OCI-M1 (cell line): ENCODE measurements at regions not wholly inside any gene's neighbourhood (a gene's known extent, or its start where the extent isn't known, plus 50 kb on each side); places are given as distances from the start of the nearest gene placed in this dataset.
A peak's percentile ranks its signal among the peaks of the same experiment; 100 is the strongest.
"Not testable (repeated sequence)": the region's sequence is repeated elsewhere in the genome, so short reads cannot be mapped to it uniquely, and the experiment has no call there.

Experiments
- DNase-seq: peaks from one replicate; lab custom pipeline; 2025; lab: John Stamatoyannopoulos, UW

DNA sequence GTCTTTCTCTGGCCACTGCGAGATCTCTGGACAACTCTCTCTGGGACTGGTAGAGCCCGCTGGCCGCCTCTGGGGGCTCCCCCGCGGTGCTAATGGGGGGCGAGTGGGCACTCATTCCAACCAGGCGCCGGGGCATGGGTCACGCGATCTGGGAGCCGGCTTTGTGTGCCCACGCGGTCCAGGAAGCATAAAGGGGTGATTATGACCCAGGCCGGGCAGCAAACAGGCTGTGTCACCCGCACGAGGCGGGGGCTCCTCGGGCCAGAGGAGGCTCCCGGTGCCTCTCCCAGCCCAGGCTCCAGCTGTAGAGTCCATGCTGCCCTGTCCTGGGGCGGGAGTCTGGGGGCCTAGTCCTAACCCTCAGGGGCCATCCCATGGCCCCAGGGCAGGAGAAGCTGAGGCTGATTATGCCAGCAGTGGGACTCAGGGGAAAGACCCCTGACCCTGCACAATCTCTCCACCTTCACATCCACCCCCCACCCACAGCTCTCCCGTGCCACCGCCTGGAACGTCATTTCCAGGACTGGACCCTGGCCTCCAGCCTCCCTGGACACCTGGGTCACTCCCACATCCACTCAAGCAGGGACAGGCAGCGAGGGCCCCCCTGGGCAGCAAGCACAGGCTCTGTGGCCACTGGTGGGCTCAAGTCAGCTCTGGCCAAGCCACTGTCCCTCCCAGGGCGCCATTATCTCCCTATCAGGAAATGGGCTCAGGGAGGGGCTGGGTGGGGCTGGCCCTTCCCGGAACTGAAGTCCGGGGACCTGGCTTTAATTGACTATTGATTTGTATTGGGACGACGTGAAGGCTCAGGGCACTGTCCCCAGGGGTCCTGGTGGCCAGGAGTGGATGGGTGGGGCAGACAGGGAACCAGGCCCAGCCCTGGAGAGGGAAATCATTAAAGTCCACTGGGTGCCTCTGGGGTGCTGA lies 50.0 kb downstream of the PTPRS start:
- no peak for DNase-seq

DNA sequence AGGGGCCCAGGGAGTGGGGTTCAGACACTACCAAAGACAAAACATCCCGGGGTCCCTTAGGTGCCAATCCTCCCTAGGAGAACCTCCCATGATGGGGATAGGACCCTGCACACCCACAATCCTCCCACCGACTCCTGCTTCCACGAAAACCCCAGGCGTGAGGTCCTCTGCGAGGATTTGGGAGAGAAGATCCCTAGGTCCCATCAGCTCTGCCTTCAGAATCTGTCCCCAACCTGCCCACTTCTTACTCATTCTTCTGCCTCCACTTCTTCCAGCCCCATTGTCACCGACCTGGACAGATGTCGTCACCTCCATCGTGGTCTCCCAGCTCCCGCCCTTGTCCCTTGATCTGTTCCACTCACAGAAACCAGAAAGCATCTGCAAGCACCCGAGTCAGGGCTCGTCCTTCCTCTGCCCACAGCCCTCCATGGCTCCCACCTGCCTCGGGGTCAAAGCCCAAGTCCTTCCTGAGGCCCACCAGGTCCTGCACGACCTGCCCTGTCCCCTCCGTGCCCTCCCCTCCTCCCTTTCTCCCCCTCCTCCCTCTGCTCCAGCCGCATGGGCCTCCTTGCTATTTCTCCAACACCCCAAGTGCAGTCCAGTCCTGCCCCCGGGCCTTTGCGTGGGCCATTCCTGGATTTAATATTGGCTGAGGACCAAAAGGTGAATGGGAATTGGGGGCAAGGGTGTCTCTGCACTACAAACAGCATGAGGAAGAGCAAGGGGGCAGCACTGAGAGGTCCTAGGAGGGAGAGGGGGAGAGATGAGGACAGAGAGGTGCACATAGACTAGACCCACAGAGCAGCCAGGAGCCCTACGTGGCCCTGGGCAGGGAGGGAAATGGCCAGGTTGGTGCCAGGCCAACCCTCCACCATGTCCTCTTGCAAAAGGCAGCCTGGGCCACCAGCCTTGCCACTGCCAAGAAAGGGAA lies 51.3 kb downstream of the PTPRS start:
- no peak for DNase-seq

DNA sequence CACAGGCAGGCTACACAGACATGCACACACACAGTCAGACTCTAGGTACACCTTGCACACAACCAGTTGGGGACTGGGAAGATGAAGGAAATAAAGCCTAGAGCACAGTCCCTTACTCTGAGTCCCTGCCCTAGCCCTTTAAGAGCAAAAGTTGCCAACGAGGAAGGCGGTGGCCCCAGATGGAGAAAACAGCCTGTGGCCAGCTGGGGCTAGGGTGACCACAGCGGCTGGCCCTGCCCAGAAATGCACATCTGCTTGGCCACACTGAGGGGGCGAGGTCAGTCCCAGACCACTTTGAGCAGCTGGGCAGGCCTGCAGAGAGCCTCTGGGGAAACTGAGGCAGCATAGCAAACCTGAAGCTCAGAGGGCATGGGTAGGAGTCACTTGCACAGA lies 52.3 kb downstream of the PTPRS start:
- DNase-seq: no peak

DNA sequence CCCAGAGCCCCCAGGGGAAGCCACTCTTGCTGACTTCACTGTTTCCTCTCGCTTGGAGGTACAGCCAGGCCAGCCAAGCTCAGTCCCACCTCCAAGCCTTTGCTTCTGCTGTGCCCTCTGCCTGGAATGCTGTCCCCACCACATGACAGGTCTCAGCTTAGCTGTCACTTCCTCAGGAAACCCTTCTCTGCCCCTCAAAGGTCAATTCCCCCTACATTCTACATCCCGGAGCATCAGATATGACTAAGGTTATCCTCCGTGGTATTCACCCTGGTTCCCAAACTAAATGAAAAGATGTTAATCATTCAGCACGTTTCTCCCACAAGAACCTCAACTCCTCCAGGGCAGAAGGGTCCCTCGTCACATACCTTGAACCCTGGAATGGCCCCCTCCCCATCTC lies 53.5 kb downstream of the PTPRS start:
- no peak for DNase-seq

DNA sequence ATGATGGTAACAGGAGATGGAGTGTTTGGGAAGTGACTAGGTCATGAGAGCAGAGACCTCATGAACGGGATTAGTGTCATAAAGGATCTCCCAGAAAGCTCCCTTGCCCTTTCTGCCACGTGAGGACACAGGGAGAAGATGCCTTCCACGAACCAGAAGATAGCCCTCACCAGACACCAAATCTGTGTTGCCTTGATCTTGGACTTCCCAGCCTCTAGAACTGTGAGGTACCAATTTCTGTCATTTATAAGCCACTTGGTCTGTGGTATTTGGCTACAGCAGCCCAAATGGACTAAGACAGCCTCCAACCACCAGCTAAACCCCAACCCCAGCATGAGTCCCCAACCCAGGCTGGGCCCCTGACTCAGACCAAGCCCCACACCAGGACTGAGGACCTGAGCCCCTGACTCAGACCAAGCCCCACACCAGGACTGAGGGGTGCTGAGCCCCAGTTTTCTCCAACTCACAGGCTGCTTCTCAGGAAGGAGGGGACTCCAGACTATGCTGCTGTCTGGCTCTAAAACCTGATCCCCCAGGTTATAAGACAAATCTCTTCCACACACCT lies 54.1 kb downstream of the PTPRS start:
- DNase-seq: no peak

DNA sequence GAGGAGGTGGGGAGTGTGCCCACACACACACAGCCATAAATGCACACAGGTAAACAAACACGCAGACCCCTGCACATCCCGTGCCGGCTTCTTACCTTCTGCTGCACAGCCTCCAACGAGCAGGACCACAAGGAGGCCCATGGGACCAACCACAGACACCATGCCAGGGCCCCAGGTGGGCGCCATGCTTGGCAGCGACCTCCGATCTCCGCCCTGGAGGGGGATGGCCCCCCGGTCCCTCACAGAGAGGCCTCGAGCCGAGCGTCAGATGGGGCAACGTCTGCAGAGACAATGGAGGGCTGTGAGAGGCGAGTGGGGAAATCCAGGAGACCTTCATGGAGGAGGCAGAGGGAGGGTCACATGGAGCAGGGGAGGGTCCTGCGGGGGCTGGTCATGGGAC lies 54.7 kb downstream of the PTPRS start:
- no peak for DNase-seq

DNA sequence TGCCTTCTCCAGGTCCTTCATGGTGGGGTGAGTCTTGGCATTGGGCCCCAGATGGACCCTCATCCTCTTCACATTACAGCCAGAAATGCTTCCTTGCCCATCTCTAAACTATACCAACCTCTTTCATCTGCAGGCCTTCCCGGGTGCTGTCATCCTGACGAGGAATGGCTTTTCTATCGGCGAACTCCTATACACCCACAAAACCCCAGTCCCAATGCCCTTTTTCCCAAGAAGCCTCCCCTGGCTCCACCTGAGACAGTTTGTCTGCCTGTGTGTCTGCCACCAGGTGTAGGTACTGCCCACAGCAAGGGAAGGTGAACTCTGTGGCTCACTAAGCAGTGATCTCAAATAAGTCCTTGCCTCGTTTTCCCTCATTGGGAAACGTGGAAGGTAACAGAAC lies 55.3 kb downstream of the PTPRS start:
- no peak for DNase-seq

DNA sequence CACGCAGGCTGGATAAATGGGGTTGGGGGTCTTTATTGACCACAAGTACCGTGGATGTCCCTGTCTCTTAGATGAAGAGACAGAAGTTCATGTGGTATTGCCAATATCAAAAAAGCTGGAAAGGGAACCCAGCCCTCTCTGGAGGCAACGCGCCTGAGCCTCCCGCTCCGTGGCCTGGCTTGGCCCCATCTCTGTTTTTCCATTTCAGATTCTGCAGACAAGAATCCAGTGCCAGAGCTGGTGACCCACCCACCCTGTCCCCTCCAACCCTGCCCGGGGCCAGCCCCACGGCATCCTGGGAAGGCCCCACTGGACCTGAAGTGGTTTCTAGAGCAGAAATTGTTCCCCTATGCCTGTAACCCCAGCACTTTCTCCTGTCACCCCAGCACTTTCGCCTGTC lies 57.7 kb downstream of the PTPRS start:
- DNase-seq: no peak

DNA sequence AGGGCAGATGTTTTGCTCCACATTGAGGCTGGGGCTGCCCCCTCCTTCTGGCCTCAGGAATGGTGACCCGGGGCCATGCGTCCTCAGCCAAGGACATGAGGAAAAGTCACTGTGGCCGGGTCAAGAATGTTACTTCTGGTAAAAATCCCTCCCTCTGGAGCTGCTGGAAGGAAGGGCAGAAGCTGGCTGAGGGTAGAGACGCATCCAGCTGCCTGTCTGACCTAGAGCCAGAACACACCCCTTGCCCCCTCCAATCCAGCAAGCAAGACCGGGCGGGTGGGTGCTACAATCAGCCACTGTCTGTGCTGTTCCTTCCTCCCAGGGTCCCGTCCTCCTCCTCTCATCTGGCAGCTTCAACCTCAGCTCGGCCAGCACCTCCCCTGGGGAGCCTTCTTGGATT lies 59.0 kb downstream of the PTPRS start:
- DNase-seq: no peak

DNA sequence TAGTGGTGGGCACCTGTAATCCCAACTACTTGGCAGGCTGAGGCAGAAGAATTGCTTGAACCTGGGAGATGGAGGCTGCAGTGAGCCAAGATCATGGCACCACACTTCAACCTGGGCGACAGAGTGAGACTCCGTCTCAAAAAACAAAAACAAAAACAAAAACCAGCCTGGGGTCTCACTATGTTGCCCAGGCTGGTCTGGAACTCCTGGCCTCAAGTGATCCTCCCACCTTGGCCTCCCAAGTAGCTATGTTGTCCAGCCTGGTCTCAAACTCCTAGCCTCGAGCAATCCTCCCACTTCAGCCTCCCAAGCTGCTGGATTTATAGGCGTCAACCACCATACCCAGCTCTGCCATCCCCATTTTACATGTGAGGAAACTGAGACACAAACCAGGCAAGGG lies 64.9 kb downstream of the PTPRS start:
- DNase-seq: not testable (repeated sequence)

DNA sequence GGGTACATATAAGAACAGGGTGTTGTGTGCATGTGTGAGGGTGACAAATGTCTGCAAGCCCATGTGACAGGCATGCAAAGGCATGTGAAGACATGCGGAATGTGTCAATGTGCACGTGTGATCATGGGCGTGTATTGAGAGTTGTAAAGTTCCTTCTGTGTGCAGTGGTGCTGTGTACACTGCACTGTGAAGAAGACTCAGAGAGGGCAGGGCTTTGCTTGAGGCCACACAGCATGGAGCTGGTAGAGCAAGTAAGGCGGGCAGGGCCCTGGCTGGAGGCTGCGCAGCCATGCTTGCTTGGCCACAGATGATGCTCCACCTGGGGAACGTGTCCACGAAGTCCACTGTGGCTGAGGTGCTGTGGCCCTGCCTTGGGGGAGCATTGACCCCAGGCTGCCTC lies 66.8 kb downstream of the PTPRS start:
- DNase-seq: no peak

DNA sequence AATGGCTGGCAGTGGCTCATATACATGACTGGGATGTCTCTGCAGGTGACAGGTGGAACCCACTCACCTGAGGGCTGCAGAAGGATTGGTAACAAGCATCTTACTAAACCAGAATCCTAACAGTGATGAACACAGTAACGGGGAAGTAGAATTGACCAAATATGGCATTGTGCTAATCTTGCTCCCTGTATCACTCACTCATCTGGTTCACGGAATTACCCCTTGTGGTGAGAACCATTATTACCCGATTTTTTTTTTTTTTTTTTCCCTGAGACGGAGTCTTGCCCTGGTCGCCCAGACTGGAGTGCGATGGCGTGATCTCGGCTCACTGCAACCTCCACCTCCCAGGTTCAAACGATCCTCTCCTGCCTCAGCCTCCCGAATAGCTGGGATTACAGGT lies 69.5 kb downstream of the PTPRS start:
- peak; percentile 45 for DNase-seq

DNA sequence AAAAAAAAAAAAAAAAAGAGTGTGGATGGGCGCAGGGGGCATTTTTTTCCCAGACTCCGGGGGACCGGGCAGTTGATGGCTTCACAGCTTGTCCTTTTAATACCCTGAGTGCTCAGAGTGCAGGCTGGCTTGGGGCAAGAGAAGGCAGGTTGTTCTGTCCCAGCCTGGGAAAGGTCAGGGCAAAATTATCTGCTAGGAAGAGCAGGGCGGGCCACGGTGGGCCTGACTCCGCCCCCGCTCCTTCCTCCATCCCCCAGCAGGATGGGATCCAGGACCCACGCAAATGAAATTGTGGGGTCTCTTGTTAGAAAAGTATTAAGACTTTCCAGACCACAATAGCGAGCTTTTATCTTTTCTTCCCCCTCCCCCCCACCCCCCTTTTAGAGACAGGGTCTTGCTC lies 70.7 kb downstream of the PTPRS start:
- no peak for DNase-seq

DNA sequence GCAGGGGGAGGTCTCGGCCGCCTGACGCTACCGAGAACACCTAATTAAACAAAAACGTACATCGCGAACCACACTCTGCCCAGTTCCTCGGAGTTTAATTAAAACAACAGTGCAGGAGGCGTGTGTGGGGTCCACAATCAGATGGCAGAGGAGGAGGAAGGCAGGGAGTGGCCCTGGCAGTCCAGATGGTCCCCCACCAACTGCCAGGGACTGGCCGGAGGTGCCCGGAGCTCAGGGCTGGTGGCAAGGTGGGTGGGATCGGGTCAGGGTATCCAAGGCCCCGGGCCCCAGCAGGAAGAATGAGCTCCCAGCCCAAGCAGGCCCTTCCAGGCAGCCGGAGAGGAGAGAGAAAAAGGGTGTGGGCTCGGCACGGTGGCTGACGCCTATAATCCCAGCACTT lies 71.3 kb downstream of the PTPRS start:
- DNase-seq: no peak

DNA sequence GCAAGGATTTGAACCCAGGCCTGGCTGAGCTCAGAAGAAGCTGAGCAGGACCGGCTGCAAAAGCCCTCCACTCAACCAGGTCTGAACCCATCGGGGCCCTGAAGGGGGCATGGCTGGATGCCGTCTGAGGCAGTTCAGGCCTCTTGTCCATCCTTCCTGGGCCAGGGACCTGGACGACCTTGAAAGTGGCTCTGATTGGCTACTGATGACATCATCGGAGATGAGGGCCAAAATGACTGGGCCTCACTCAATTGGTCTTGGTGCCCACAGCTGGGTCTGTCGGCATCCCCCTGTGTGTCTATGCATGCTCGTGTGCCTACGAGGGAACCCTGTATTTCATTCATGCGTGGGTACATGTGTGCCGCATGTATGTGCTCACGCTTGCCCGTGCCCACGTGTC lies 71.8 kb downstream of the PTPRS start:
- DNase-seq: no peak

DNA sequence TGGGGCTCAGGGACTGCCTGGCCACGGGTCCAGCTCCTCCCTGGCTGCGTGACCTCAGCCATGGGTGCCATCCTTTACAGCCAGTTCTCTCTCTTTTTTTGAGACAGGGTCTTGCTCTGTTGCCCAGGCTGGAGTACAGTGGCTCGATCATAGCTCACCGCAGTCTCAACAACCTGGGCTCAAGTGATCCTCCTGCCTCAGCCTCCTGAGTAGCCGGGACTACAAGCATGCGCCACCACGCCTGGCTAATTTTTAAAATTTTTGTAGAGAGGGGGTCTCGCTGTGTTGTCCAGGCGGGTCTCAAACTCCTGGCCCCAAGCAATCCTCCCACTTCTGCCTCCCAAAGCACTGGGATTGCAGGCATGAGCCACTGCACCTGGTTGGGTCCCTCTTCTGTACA lies 75.4 kb downstream of the PTPRS start:
- no peak for DNase-seq

DNA sequence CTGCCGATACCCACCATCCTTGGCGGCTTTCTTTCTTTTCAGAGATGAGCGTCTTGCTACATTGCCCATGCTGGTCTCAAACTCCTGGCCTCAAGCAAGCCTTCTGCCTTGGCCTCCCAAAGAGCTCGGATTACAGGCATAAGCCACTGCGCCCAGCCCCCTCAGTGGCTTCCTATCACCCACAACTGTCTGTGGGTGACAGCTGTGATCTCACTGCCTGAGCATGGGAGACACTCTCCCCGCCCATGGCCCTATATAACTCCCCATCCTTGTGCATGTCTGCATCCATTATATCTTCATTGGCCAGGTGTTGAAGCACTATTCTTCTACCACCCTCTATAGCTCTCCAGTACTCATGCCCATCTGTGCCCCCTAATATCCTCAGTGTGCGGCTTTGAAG lies 76.2 kb downstream of the PTPRS start:
- no peak for DNase-seq

DNA sequence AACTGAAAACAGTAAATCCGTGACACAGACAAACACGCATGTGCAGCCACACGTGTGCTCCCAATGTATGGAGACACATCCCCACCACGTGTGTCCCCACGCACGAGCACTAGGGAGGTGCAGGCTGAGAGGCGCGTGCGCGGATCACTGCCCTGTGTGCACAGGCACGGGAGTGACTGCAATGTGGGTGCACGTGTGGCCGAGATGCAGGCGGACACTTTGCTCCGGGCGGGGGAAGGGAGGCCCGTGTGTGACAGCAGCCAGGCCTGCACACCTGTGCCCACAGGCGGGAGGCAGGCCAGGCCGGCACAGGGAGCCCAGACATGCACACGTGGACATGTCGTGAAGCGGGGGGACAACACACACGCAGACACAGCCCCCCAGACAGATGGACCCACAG lies 77.0 kb downstream of the PTPRS start:
- DNase-seq: no peak

DNA sequence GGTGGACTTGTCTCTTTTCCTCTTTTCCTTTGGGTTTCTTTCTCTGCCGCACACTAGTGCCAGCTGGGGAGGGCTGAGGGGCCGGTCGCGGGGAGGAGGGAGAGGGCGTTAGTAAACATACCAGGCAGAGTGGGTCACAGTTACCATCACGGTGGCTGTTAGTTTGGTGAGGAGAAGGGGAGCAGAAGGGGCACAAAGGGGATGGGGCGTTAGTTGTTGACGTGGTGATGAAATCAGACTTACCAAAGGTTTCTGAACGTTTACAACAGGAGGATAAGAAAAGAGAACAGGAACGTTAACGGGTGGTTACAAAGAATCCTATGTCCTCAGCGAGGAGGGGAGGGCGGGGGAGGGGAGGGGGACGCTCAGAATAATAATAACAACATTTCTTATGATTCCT lies 77.9 kb downstream of the PTPRS start:
- DNase-seq: no peak

DNA sequence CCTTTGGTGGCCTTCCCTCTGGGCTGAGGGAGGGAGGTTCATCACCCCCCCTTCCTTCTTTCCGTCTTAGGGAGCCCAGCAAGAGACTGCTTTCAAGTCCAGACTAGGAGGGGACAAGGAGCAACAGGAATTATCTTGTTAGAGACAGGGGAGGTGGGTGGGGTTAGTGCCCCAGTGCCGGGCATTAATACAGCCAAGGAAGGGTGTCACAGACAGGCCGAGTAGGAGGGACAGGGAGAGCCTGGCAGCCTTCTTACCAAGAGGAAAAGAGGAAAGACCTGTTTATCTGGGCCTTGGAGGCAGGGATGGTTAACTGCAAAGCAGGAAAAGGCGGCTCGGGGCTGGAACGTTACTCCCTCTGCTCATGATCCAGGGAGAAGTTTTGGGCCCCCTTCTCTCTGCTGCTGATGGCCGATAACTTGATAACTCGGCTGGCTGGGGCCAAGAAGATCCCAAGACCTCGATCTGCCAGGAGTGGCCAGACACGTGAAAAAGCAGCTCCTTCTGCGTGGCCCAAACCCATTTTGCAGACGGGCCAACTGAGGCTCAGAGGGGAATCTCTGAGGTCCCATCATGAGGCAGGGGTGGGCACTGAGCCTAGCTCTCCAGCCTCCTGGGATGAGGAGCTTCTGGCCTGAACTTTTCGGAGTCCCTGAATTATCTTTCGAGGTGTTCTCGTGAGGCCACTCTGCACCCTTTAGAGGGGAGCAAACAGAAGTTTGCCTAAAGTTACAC lies 79.3 kb downstream of the PTPRS start:
- DNase-seq: no peak

DNA sequence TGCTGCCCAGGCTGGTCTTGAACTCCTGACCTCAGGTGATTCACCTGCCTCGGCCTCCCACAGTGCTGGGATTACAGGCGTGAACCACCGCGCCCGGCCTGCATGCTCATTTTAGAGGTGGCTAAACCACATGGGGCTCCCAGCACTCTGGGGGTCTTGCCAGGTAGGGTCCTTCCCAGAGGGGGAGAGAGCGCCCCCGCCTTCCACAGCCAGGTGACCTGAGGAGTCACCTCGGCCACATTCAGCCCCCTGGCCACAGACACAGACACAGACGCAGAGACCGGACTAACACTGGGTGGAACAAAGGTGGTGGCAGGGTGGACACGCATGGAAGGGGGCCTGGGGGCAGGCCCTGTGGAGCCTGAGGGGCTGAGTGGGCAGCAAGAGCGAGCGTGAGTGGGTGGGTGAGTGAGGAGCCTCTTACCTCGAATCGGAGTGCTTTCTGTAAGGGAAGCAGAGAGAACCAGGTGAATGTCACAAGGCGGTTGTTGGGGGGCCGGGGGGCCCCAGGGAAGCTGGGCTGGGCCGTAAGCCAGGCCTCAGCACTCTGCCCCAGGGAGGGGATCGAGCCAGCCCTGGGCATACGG lies 80.1 kb downstream of the PTPRS start:
- DNase-seq: no peak

DNA sequence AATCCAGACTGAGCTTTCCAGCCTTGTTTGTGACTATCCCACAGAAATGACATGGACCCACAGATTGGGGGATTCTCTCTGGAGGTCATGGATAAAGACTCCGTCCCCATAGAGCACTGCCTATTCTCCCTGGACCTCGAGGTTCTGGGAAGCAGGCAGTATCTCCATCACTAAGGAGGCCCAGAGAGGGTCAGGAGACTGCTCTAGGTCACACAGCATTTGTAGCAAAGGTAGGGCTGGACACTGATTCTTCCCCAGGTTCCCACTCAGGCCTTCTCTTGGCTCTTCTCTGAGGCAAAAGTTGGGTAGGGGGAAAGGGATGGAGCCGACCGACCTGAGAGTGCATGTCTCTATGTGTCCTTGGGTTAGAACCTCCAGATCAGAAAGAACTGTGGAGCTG lies 80.9 kb downstream of the PTPRS start:
- no peak for DNase-seq
